Liver (tissue), 8 donors: ENCODE measurements at regions not wholly inside any gene's neighbourhood (a gene's known extent, or its start where the extent isn't known, plus 50 kb on each side); places are given as distances from the start of the nearest gene placed in this dataset.

ENCODE experiments used
- DNase-seq: peaks from one replicate; pipeline ENCODE4 v3.0.0-alpha.2; 2017; ENCODE audit warnings: low spot score
- H3K27ac ChIP-seq, 2 donors: one replicate each; pipeline ENCODE4 v1.7.0; 2013; ENCODE audit warnings: inconsistent platforms in 2 of 2, low read length in 2 of 2, control low read depth in 1 of 2, low read depth in 1 of 2, mild to moderate bottlenecking in 1 of 2
- H3K27me3 ChIP-seq, 4 donors: one replicate each; pipeline versions ENCODE4 v1.6.1 to v1.7.0; 2013; ENCODE audit warnings: low read length in 3 of 4, inconsistent platforms in 1 of 4, mild to moderate bottlenecking in 1 of 4, moderate library complexity in 1 of 4; ENCODE audit not compliant: control insufficient read depth in 4 of 4, insufficient read depth in 4 of 4
- H3K36me3 ChIP-seq, 4 donors: one replicate each; pipeline versions ENCODE4 v1.6.1 to v1.7.0; 2013; ENCODE audit warnings: low read length in 3 of 4, mild to moderate bottlenecking in 3 of 4, low read depth in 1 of 4, moderate library complexity in 1 of 4; ENCODE audit not compliant: control insufficient read depth in 4 of 4, insufficient read depth in 3 of 4
- H3K4me1 ChIP-seq, 4 donors: one replicate each; pipeline versions ENCODE4 v1.6.1 to v1.7.0; 2013; ENCODE audit warnings: low read length in 3 of 4, mild to moderate bottlenecking in 3 of 4, moderate library complexity in 1 of 4; ENCODE audit not compliant: control insufficient read depth in 4 of 4, insufficient read depth in 4 of 4
- H3K4me3 ChIP-seq, 3 donors: one replicate each; pipeline versions ENCODE4 v1.6.1 to v1.7.0; 2013; ENCODE audit warnings: low read length in 3 of 3, control low read depth in 1 of 3, low read depth in 1 of 3, mild to moderate bottlenecking in 1 of 3
- H3K9ac ChIP-seq, 2 donors: one replicate each; pipeline ENCODE4 v1.7.0; 2013; ENCODE audit warnings: low read length in 2 of 2, mild to moderate bottlenecking in 2 of 2, moderate library complexity in 2 of 2, control low read depth in 1 of 2, low read depth in 1 of 2
- H3K9me3 ChIP-seq, 4 donors: one replicate each; pipeline versions ENCODE4 v1.6.1 to v1.7.0; 2013; ENCODE audit warnings: low read length in 3 of 4; ENCODE audit not compliant: control insufficient read depth in 4 of 4
- ATF3 ChIP-seq: IDR thresholded peaks from 2 replicates; pipeline ENCODE4 v1.6.1; 2016; ENCODE audit warnings: antibody characterized with exemption
- CTCF ChIP-seq: fragments of 150-350 bp; IDR thresholded peaks from 2 replicates; pipeline ENCODE4 v1.5.1; 2017; ENCODE audit warnings: improper control_type of control experiment, low read depth, low read length; ENCODE audit not compliant: missing input control
- EGR1 ChIP-seq, 2 donors: IDR thresholded peaks; 2 replicates each; pipeline ENCODE4 v1.6.1; 2016 to 2018; ENCODE audit warnings: antibody characterized with exemption in 2 of 2, low read depth in 2 of 2
- FOXA1 ChIP-seq: IDR thresholded peaks from 2 replicates; pipeline ENCODE4 v1.6.1; 2016; ENCODE audit warnings: antibody characterized with exemption
- FOXA2 ChIP-seq: IDR thresholded peaks from 2 replicates; pipeline ENCODE4 v1.6.1; 2016; ENCODE audit warnings: antibody characterized with exemption
- GABPA ChIP-seq, 2 donors: IDR thresholded peaks in 1 of 2; conservative IDR thresholded peaks in 1 of 2; 2 replicates each; pipeline ENCODE4 v1.6.1; 2016; ENCODE audit warnings: antibody characterized with exemption in 2 of 2, mild to moderate bottlenecking in 1 of 2, moderate library complexity in 1 of 2
- HNF4A ChIP-seq, 2 donors: conservative IDR thresholded peaks; 2 replicates each; pipeline ENCODE4 v1.6.1; 2016; ENCODE audit warnings: antibody characterized with exemption in 2 of 2, mild to moderate bottlenecking in 2 of 2
- HNF4G ChIP-seq: IDR thresholded peaks from 2 replicates; pipeline ENCODE4 v1.6.1; 2016; ENCODE audit warnings: antibody characterized with exemption
- JUND ChIP-seq, 2 donors: IDR thresholded peaks; 2 replicates each; pipeline ENCODE4 v1.6.1; 2016; ENCODE audit warnings: antibody characterized with exemption in 2 of 2
- MAX ChIP-seq: IDR thresholded peaks from 2 replicates; pipeline ENCODE4 v1.6.1; 2016; ENCODE audit warnings: antibody characterized with exemption
- NR2F2 ChIP-seq: IDR thresholded peaks from 2 replicates; pipeline ENCODE4 v1.6.1; 2016; ENCODE audit warnings: antibody characterized with exemption
- RAD21 ChIP-seq, 2 donors: IDR thresholded peaks; 2 replicates each; pipeline ENCODE4 v1.6.1; 2016; ENCODE audit warnings: antibody characterized with exemption in 2 of 2, mild to moderate bottlenecking in 2 of 2
- REST ChIP-seq: IDR thresholded peaks from 2 replicates; pipeline ENCODE4 v1.6.1; 2016; ENCODE audit warnings: antibody characterized with exemption, mild to moderate bottlenecking
- RXRA ChIP-seq, 2 donors: IDR thresholded peaks; 2 replicates each; pipeline ENCODE4 v1.6.1; 2017 to 2018; ENCODE audit warnings: antibody characterized with exemption in 2 of 2, mild to moderate bottlenecking in 1 of 2
- SP1 ChIP-seq: IDR thresholded peaks from 2 replicates; pipeline ENCODE4 v1.6.1; 2018; ENCODE audit warnings: antibody characterized with exemption, mild to moderate bottlenecking
- TAF1 ChIP-seq: conservative IDR thresholded peaks from 2 replicates; pipeline ENCODE4 v1.6.1; 2016; ENCODE audit warnings: antibody characterized with exemption, mild to moderate bottlenecking
- YY1 ChIP-seq: IDR thresholded peaks from 2 replicates; pipeline ENCODE4 v1.6.1; 2016; ENCODE audit warnings: antibody characterized with exemption, mild to moderate bottlenecking
- ZBTB33 ChIP-seq: IDR thresholded peaks from 2 replicates; pipeline ENCODE4 v1.6.1; 2016; ENCODE audit warnings: antibody characterized with exemption
- WGBS: extraction: QIAGEN DNeasy Blood & Tissue Kit; methylation state at CpG from one replicate; pipeline ENCODE4 v1.1.7; 2013; 5-methylcytosine and 5-hydroxymethylcytosine counted together
- donor health status: healthy.
- donor health status: healthy.
- donor health status: healthy.
- donor health status: healthy.
- donor health status: healthy.

DNA sequence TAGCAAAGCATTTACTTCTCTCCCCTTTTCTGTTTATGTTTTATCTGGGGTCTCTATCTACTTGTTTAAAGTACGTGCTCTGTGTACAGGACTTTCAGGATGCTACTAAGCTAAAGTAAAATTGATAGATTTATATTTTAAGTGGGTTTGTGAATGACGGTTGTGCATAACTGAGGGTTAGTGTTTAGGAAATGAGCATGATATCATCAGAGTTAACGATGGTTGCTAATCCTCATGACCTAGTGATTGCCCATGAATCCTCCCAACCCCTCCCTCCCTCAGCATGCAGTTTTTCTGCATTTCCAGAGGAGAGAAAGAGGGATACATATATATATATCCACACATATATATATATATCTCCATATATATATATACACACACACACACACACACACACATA is 957.2 kb downstream of the TUSC7 start:
- Histone ChIP-seq H3K9ac (no peak overlapping the region), H3K27ac (no peak overlapping the region), H3K4me1 (no peaks in the 10 kb centered on the region), H3K9me3 (no peaks in the 10 kb centered on the region), H3K36me3 (no peaks in the 10 kb centered on the region), H3K4me3 (no peak overlapping the region), H3K27me3 (no peaks in the 10 kb centered on the region)
- 40% methylated on average over 3 of the region's 3 CpGs for WGBS
- no peak for DNase-seq
- TF ChIP-seq FOXA2 (no peak), ZBTB33 (no peak), TAF1 (no peak), NR2F2 (no peak), RXRA (IDR thresholded peaks at IDR 0.05) (no peak), MAX (no peak), RAD21 (IDR thresholded peaks at IDR 0.05) (no peak), CTCF (no peak), EGR1 (IDR thresholded peaks at IDR 0.05; ENCODE audit: low read depth in 2 of 2) (no peak), GABPA (IDR thresholded peaks at IDR 0.05 in 1 of 2, conservative IDR thresholded peaks at IDR 0.05 in 1 of 2) (no peak), HNF4G (no peak), ATF3 (no peak), FOXA1 (no peak), JUND (IDR thresholded peaks at IDR 0.05) (no peak), SP1 (no peak), REST (no peak)

- no peaks in the 10 kb centered on the region for H3K27me3 ChIP-seq
- H3K27ac ChIP-seq = no peak overlapping the region
- no peaks in the 10 kb centered on the region for H3K9me3 ChIP-seq
- DNase-seq = no peak
- H3K9ac ChIP-seq = no peak overlapping the region
- H3K4me1 ChIP-seq = no peaks in the 10 kb centered on the region
- 71% methylated on average over 4 of the region's 4 CpGs for WGBS
- no peaks in the 10 kb centered on the region for H3K36me3 ChIP-seq
- H3K4me3 ChIP-seq = no peak overlapping the region
- TF ChIP-seq MAX = no peak
- TF ChIP-seq GABPA (IDR thresholded peaks at IDR 0.05 in 1 of 2, conservative IDR thresholded peaks at IDR 0.05 in 1 of 2) = no peak
- no peak for TF ChIP-seq REST
- no peak for TF ChIP-seq TAF1
- no peak for TF ChIP-seq JUND (IDR thresholded peaks at IDR 0.05)
- TF ChIP-seq YY1 = no peak
- no peak for TF ChIP-seq SP1
- TF ChIP-seq HNF4A (conservative IDR thresholded peaks at IDR 0.05) = no peak
- no peak for TF ChIP-seq CTCF
- no peak for TF ChIP-seq RAD21 (IDR thresholded peaks at IDR 0.05)
- no peak for TF ChIP-seq RXRA (IDR thresholded peaks at IDR 0.05)
- TF ChIP-seq EGR1 (IDR thresholded peaks at IDR 0.05; ENCODE audit: low read depth in 2 of 2) = no peak
Observed at GRCh38 chr3:117669774-117670173, 960.2 kb downstream of the TUSC7 start.
